Activated CD8-positive, alpha-beta T cell treated with anti-CD3 and anti-CD28 coated beads for 36 hours (primary cell): ENCODE measurements at regions not wholly inside any gene's neighbourhood (a gene's known extent, or its start where the extent isn't known, plus 50 kb on each side); places are given as distances from the start of the nearest gene placed in this dataset.

ENCODE experiments used
- ATAC-seq: fragments of 200-7000 bp; cut with Tn5 transposase; one replicate; pipeline ENCODE4 v1.10.0; 2021; ENCODE audit warnings: mild to moderate bottlenecking, moderate library complexity
- CTCF ChIA-PET: fragments of 350-600 bp; sonication (Branson Sonifier 250); formaldehyde crosslinking; loops from one replicate; lab custom pipeline; 2021; ENCODE audit warnings: antibody characterized with exemption; lab: Charles Lee
- POLR2A ChIA-PET: fragments of 350-600 bp; sonication (Branson Sonifier 250); formaldehyde crosslinking; loops from one replicate; lab custom pipeline; 2021; ENCODE audit warnings: antibody characterized with exemption; lab: Charles Lee
- DNase-seq: peaks from one replicate; pipeline ENCODE4 v3.0.0-alpha.2; 2020
- H3K27ac Mint-ChIP-seq: one replicate; pipeline ENCODE4 v1.8.0; 2021; ENCODE audit warnings: mild to moderate bottlenecking, mixed read lengths
- H3K27me3 Mint-ChIP-seq: one replicate; pipeline ENCODE4 v1.8.0; 2021; ENCODE audit warnings: mixed read lengths
- H3K36me3 Mint-ChIP-seq: one replicate; pipeline ENCODE4 v1.8.0; 2021; ENCODE audit warnings: low read depth, mixed read lengths
- H3K4me1 Mint-ChIP-seq: one replicate; pipeline ENCODE4 v1.8.0; 2021; ENCODE audit warnings: low read depth, mixed read lengths
- H3K4me3 Mint-ChIP-seq: one replicate; pipeline ENCODE4 v1.8.0; 2021; ENCODE audit warnings: mild to moderate bottlenecking, moderate library complexity, mixed read lengths
- H3K9me3 Mint-ChIP-seq: one replicate; pipeline ENCODE4 v1.8.0; 2021; ENCODE audit warnings: mixed read lengths
- intact Hi-C: fragments of 100-400 bp; cut with micrococcal nuclease; formaldehyde crosslinking; loops from one replicate; pipeline ENCODE4 v1.10.0; 2022
- TF ChIP-seq, protein P1 (sequence below): fragments of 200-600 bp; IDR thresholded peaks from one replicate; pipeline ENCODE4 v1.8.0; 2022; ENCODE audit warnings: antibody characterized with exemption, mild to moderate bottlenecking

DNA sequence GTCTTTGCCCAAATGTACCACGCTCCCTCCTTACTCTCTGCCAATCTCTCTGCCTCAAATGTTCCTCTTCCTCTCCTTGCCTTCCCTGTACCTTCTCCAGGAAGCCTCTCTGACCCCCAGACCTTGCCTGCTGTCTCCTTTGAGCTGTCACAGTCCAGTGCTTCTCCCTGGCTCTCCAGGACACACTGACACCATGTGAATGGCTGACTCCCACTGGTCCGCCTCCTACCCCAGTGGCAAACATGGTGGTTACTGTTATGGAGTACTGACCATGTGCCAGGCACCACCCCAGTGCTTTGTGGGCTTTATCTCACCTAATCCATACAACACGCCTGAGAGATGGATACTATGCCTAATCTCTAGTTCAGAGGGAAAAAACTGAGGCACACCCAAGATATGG, 141.9 kb downstream of the TPRA1 start:
- intact Hi-C loops = no loop called here
- Mint-ChIP-seq H3K36me3 (no peaks in the 10 kb centered on the region), H3K4me1 (no peaks in the 10 kb centered on the region), H3K27me3 (peaks cover 10% of the 10 kb centered on the region), H3K9me3 (no peaks in the 10 kb centered on the region), H3K27ac (no peak overlapping the region), H3K4me3 (no peak overlapping the region)
- ATAC-seq (no peak), DNase-seq (no peak)
- ChIA-PET CTCF (no interaction called here), POLR2A (no interaction called here)
- TF ChIP-seq, protein P1, sequence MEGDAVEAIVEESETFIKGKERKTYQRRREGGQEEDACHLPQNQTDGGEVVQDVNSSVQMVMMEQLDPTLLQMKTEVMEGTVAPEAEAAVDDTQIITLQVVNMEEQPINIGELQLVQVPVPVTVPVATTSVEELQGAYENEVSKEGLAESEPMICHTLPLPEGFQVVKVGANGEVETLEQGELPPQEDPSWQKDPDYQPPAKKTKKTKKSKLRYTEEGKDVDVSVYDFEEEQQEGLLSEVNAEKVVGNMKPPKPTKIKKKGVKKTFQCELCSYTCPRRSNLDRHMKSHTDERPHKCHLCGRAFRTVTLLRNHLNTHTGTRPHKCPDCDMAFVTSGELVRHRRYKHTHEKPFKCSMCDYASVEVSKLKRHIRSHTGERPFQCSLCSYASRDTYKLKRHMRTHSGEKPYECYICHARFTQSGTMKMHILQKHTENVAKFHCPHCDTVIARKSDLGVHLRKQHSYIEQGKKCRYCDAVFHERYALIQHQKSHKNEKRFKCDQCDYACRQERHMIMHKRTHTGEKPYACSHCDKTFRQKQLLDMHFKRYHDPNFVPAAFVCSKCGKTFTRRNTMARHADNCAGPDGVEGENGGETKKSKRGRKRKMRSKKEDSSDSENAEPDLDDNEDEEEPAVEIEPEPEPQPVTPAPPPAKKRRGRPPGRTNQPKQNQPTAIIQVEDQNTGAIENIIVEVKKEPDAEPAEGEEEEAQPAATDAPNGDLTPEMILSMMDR = no peak

DNA sequence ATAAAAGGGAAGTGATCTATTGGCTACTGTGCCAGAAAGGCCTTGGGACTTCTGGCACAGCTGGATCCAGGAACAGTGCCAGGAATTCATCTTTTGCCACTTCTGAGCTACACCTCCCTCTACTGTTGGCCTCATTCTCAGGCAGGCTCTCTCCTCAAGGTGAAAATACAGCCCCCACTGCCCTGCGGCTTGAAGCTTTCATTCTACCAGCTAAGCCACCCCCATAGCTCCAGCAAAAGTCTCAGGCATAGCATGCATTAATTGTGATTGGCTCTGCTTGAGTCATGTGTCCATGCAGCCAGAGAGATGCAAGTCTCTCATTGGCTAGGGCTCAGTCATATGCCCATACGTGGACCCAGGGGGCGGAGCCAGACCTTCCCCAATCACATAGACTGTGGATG, 142.4 kb downstream of the TPRA1 start:
- CTCF ChIA-PET = interaction anchor here (1.2 to 1.4 kb wide), 2 partner anchors 8 to 99 kb away, joined by 3 to 8 read pairs; no protein-coding TSS in a partner anchor
- Mint-ChIP-seq H3K4me1 (no peaks in the 10 kb centered on the region), H3K27ac (no peak overlapping the region), H3K9me3 (no peaks in the 10 kb centered on the region), H3K4me3 (no peak overlapping the region), H3K36me3 (no peaks in the 10 kb centered on the region), H3K27me3 (peaks cover 4% of the 10 kb centered on the region)
- ATAC-seq (no peak), DNase-seq (no peak)
- intact Hi-C loops = no loop called here
- TF ChIP-seq, protein P1 = no peak
- POLR2A ChIA-PET = no interaction called here

DNA sequence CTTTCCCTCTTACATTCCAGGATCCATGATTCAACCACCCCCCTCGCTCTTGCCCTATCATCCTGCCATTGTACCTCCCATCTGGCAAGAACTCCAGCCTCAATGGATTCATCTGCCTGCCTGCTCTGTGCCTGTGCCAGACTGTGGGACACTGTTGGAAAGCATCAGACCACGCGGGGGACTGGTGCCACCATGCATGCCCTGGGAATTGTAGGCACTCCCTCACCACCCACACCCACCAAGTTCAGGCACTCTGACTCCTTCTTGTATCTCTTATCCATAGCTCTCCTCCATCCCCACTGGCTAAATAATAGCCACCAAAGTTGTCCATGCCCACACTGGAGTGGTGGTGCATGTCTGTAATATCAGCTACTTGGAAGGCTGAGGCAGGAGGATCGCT, 143.8 kb downstream of the TPRA1 start:
- no peak overlapping the region for H3K27ac Mint-ChIP-seq
- intact Hi-C loops = no loop called here
- ATAC-seq (no peak), DNase-seq (no peak)
- H3K36me3 Mint-ChIP-seq = no peaks in the 10 kb centered on the region
- ChIA-PET POLR2A (no interaction called here), CTCF (interaction anchor here (1.4 kb wide), 1 partner anchor 9 kb away, joined by 8 read pairs; no protein-coding TSS in a partner anchor)
- peaks cover 2% of the 10 kb centered on the region for H3K27me3 Mint-ChIP-seq
- TF ChIP-seq, protein P1 = no peak
- H3K9me3 Mint-ChIP-seq = no peaks in the 10 kb centered on the region
- H3K4me1 Mint-ChIP-seq = no peaks in the 10 kb centered on the region
- no peak overlapping the region for H3K4me3 Mint-ChIP-seq

DNA sequence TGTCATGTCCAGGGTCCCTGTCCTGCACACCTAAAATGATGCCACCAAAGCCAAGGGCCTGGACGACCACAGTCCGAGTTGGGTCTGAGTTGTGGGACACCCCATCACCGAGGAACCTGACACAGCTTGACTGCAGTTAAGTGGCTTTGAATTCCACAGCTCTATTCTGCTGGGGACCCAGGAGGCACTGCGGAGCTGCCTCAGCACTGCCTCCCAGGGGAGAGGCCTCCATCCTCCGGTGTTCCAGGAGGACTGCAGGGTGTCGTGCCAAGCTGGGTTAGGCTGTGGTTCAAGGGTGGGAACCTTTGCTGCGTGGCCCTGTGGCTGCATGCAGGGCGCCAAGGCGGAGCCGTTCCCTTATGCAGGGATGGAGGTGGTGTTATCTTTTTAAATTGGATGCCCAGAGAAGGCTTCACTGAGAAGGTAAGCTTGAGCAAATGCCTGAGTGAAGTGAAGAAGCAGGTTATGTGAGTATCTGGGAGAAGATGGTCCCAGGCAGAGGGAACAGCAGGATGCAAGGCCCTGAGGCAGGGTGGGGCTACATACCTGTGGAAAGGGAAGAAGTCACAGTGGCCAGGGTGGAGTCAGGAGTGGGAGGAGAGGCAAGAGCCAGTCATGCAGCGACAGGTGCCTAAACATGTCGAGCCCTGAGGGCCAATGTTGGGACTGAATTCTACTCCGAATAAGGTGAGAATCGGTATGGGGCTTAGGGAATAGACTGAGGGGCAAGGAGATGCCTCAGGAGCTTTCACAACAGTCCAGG, 144.8 kb downstream of the TPRA1 start:
- Mint-ChIP-seq H3K36me3 (no peaks in the 10 kb centered on the region), H3K9me3 (no peaks in the 10 kb centered on the region), H3K27me3 (peaks cover 2% of the 10 kb centered on the region), H3K27ac (no peak overlapping the region), H3K4me1 (no peaks in the 10 kb centered on the region), H3K4me3 (no peak overlapping the region)
- ChIA-PET POLR2A (no interaction called here), CTCF (no interaction called here)
- no peak for ATAC-seq
- TF ChIP-seq, protein P1 = no peak
- intact Hi-C loops = no loop called here
- no peak for DNase-seq

DNA sequence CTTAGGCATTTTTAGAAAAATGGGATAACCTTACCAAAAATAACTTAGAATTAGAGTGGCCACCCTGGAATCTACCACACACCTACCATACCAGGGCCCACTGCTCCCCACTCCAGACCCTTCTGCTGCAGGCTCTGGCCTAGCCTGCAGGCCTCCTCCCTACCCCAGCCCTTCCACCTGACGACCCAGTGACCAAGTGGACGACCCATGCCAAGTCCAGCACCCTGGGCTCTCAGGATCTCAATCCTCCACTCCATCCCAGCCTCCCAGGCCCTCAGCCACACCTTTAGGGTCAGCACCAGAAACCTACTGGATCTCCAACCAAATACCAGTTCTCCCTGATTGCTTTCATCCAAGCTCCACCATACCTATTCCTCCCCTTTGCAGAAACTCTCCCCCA, 145.8 kb downstream of the TPRA1 start:
- ATAC-seq = no peak
- POLR2A ChIA-PET = no interaction called here
- no peak for DNase-seq
- Mint-ChIP-seq H3K4me3 (no peak overlapping the region), H3K36me3 (no peaks in the 10 kb centered on the region), H3K27ac (no peak overlapping the region), H3K4me1 (no peaks in the 10 kb centered on the region), H3K27me3 (peaks cover 2% of the 10 kb centered on the region), H3K9me3 (no peaks in the 10 kb centered on the region)
- intact Hi-C loops = no loop called here
- CTCF ChIA-PET = no interaction called here
- TF ChIP-seq, protein P1 = no peak
